Trophoblast cell (in vitro differentiated cells and primary cell): ENCODE measurements at regions not wholly inside any gene's neighbourhood (a gene's known extent, or its start where the extent isn't known, plus 50 kb on each side); places are given as distances from the start of the nearest gene placed in this dataset.

Source experiments
- DNase-seq, 2 donors: peaks; one replicate each; pipeline ENCODE4 v3.0.0-alpha.2; 2016
- H2AFZ ChIP-seq: 2 replicates; pipeline ENCODE4 v1.6.1; 2013; ENCODE audit warnings: low read length, moderate library complexity, mild to moderate bottlenecking; ENCODE audit not compliant: insufficient read depth, poor library complexity
- H2AK5ac ChIP-seq: 2 replicates; pipeline ENCODE4 v1.6.1; 2013; ENCODE audit warnings: mild to moderate bottlenecking, low read length
- H2BK120ac ChIP-seq: 2 replicates; pipeline ENCODE4 v1.6.1; 2013; ENCODE audit warnings: low read length, mild to moderate bottlenecking, moderate library complexity; ENCODE audit not compliant: insufficient read depth, poor library complexity
- H2BK12ac ChIP-seq: 2 replicates; pipeline ENCODE4 v1.6.1; 2013; ENCODE audit warnings: mild to moderate bottlenecking, low read length, moderate library complexity
- H2BK5ac ChIP-seq: 2 replicates; pipeline ENCODE4 v1.6.1; 2013; ENCODE audit warnings: low read length, low read depth, moderate library complexity, mild to moderate bottlenecking; ENCODE audit not compliant: poor library complexity
- H3K14ac ChIP-seq: 2 replicates; pipeline ENCODE4 v1.6.1; 2013; ENCODE audit warnings: mild to moderate bottlenecking, low read length
- H3K18ac ChIP-seq: 2 replicates; pipeline ENCODE4 v1.6.1; 2013; ENCODE audit warnings: mild to moderate bottlenecking, low read length
- H3K23ac ChIP-seq: 2 replicates; pipeline ENCODE4 v1.6.1; 2013; ENCODE audit warnings: low read length
- H3K27ac ChIP-seq: 2 replicates; pipeline ENCODE4 v1.5.1; 2013; ENCODE audit warnings: low read depth, mild to moderate bottlenecking, inconsistent platforms, low read length, moderate library complexity
- H3K27me3 ChIP-seq: 2 replicates; pipeline ENCODE4 v1.6.1; 2013; ENCODE audit warnings: inconsistent platforms, mild to moderate bottlenecking, low read length, moderate library complexity; ENCODE audit not compliant: insufficient read depth
- H3K36me3 ChIP-seq, 2 experiments: 1 replicate in 1 of 2; 2 replicates in 1 of 2; pipeline ENCODE4 v1.6.1; 2013; ENCODE audit warnings: low read length in 2 of 2, mild to moderate bottlenecking in 2 of 2, moderate library complexity in 1 of 2; ENCODE audit not compliant: insufficient read depth in 2 of 2, control insufficient read depth in 1 of 2
- H3K4ac ChIP-seq: 2 replicates; pipeline ENCODE4 v1.6.1; 2013; ENCODE audit warnings: low read depth, mild to moderate bottlenecking, low read length, moderate library complexity
- H3K4me1 ChIP-seq, 2 experiments: 1 replicate in 1 of 2; 2 replicates in 1 of 2; pipeline ENCODE4 v1.6.1; 2013; ENCODE audit warnings: low read length in 2 of 2, mild to moderate bottlenecking in 2 of 2, moderate library complexity in 1 of 2; ENCODE audit not compliant: insufficient read depth in 2 of 2, control insufficient read depth in 1 of 2
- H3K4me2 ChIP-seq: 2 replicates; pipeline ENCODE4 v1.6.1; 2013; ENCODE audit warnings: inconsistent platforms, mild to moderate bottlenecking, low read length, moderate library complexity
- H3K4me3 ChIP-seq: 2 replicates; pipeline ENCODE4 v1.5.1; 2013; ENCODE audit warnings: mild to moderate bottlenecking, low read depth, low read length, inconsistent platforms
- H3K79me1 ChIP-seq: one replicate; pipeline ENCODE4 v1.6.1; 2013; ENCODE audit warnings: low read length
- H3K79me2 ChIP-seq: 2 replicates; pipeline ENCODE4 v1.6.1; 2013; ENCODE audit warnings: low read length, mild to moderate bottlenecking; ENCODE audit not compliant: control insufficient read depth, insufficient read depth, poor library complexity
- H3K9ac ChIP-seq: 2 replicates; pipeline ENCODE4 v1.6.1; 2013; ENCODE audit warnings: mild to moderate bottlenecking, low read length
- H3K9me3 ChIP-seq: 2 replicates; pipeline ENCODE4 v1.6.1; 2013; ENCODE audit warnings: low read depth, mild to moderate bottlenecking, control low read depth, inconsistent platforms, low read length; ENCODE audit not compliant: insufficient read depth
- H4K12ac ChIP-seq: 2 replicates; pipeline ENCODE4 v1.6.1; 2013; ENCODE audit warnings: low read depth, mild to moderate bottlenecking, low read length, moderate library complexity
- H4K8ac ChIP-seq: 2 replicates; pipeline ENCODE4 v1.6.1; 2013; ENCODE audit warnings: low read depth, mild to moderate bottlenecking, low read length, moderate library complexity
- H4K91ac ChIP-seq: one replicate; pipeline ENCODE4 v1.6.1; 2013; ENCODE audit warnings: low read depth, mild to moderate bottlenecking, low read length, moderate library complexity
- WGBS: extraction: QIAGEN DNeasy Blood & Tissue Kit; methylation state at CpG from one replicate; pipeline ENCODE4 v1.1.7; 2013; ENCODE audit warnings: missing lambda C conversion rate; ENCODE audit not compliant: insufficient read length, insufficient coverage; ENCODE audit errors: extremely low coverage; 5-methylcytosine and 5-hydroxymethylcytosine counted together

- Histone ChIP-seq H3K4me2 (no peak overlapping the region), H3K27me3 (no peaks in the 10 kb centered on the region), H3K9me3 (no peaks in the 10 kb centered on the region), H3K9ac (no peak overlapping the region), H3K27ac (no peak overlapping the region), H3K79me2 (no peaks in the 10 kb centered on the region), H3K4ac (no peak overlapping the region), H2BK120ac (no peak overlapping the region), H2AK5ac (no peak overlapping the region), H3K4me1 (no peaks in the 10 kb centered on the region), H3K18ac (no peak overlapping the region), H2BK5ac (no peak overlapping the region), H3K4me3 (no peak overlapping the region), H4K8ac (no peak overlapping the region), H3K14ac (no peak overlapping the region), H2BK12ac (no peak overlapping the region), H4K91ac (no peak overlapping the region), H3K79me1 (no peaks in the 10 kb centered on the region), H3K36me3 (no peaks in the 10 kb centered on the region), H2AFZ (no peak overlapping the region), H3K23ac (no peak overlapping the region), H4K12ac (no peak overlapping the region)
- DNase-seq = no peak
- no CpG with 5 or more reads among the region's 3 CpGs for WGBS
Observed at GRCh38 chr5:54905246-54905795, 80.1 kb downstream of the ESM1 start.

- H2AFZ ChIP-seq = no peak overlapping the region
- no peak overlapping the region for H3K9ac ChIP-seq
- H3K36me3 ChIP-seq = no peaks in the 10 kb centered on the region
- H3K4me3 ChIP-seq = no peak overlapping the region
- no peaks in the 10 kb centered on the region for H3K9me3 ChIP-seq
- H3K23ac ChIP-seq = no peak overlapping the region
- H2AK5ac ChIP-seq = no peak overlapping the region
- H3K4ac ChIP-seq = no peak overlapping the region
- no peak overlapping the region for H4K12ac ChIP-seq
- peak in 1 of 2 donors; percentile 37 for DNase-seq
- H4K8ac ChIP-seq = no peak overlapping the region
- H4K91ac ChIP-seq = no peak overlapping the region
- no peak overlapping the region for H3K18ac ChIP-seq
- no peak overlapping the region for H3K14ac ChIP-seq
- H3K79me2 ChIP-seq = no peaks in the 10 kb centered on the region
- no peak overlapping the region for H2BK120ac ChIP-seq
- H2BK5ac ChIP-seq = no peak overlapping the region
- no peaks in the 10 kb centered on the region for H3K4me1 ChIP-seq
- no peaks in the 10 kb centered on the region for H3K27me3 ChIP-seq
- no peak overlapping the region for H3K4me2 ChIP-seq
- no peaks in the 10 kb centered on the region for H3K79me1 ChIP-seq
- H2BK12ac ChIP-seq = no peak overlapping the region
- WGBS = no CpG with 5 or more reads among the region's 2 CpGs
- H3K27ac ChIP-seq = no peak overlapping the region
Observed at GRCh38 chr5:54904425-54904824, 81.0 kb downstream of the ESM1 start.

- no peak for DNase-seq
- Histone ChIP-seq H2AFZ (no peak overlapping the region), H4K8ac (no peak overlapping the region), H3K79me2 (no peaks in the 10 kb centered on the region), H2BK12ac (no peak overlapping the region), H2BK120ac (no peak overlapping the region), H3K14ac (no peak overlapping the region), H3K79me1 (no peaks in the 10 kb centered on the region), H3K18ac (no peak overlapping the region), H3K9ac (no peak overlapping the region), H3K4me3 (no peak overlapping the region), H3K4ac (no peak overlapping the region), H3K9me3 (no peaks in the 10 kb centered on the region), H3K23ac (no peak overlapping the region), H3K36me3 (no peaks in the 10 kb centered on the region), H4K12ac (no peak overlapping the region), H4K91ac (no peak overlapping the region), H3K4me2 (no peak overlapping the region), H2AK5ac (no peak overlapping the region), H2BK5ac (no peak overlapping the region), H3K27me3 (no peaks in the 10 kb centered on the region), H3K4me1 (no peaks in the 10 kb centered on the region), H3K27ac (no peak overlapping the region)
- WGBS = no CpG with 5 or more reads among the region's 2 CpGs
Observed at GRCh38 chr5:54902791-54903473, 82.5 kb downstream of the ESM1 start.

- Histone ChIP-seq H3K18ac (no peak overlapping the region), H4K91ac (no peak overlapping the region), H3K4me3 (no peak overlapping the region), H2BK12ac (no peak overlapping the region), H2BK120ac (no peak overlapping the region), H3K79me2 (no peaks in the 10 kb centered on the region), H3K23ac (no peak overlapping the region), H3K27me3 (no peaks in the 10 kb centered on the region), H4K12ac (no peak overlapping the region), H4K8ac (no peak overlapping the region), H2AFZ (no peak overlapping the region), H3K9me3 (no peaks in the 10 kb centered on the region), H3K9ac (no peak overlapping the region), H2BK5ac (no peak overlapping the region), H3K79me1 (no peaks in the 10 kb centered on the region), H3K4me1 (no peaks in the 10 kb centered on the region), H3K27ac (no peak overlapping the region), H3K4ac (no peak overlapping the region), H3K36me3 (no peaks in the 10 kb centered on the region), H3K14ac (no peak overlapping the region), H3K4me2 (no peak overlapping the region), H2AK5ac (no peak overlapping the region)
- no peak for DNase-seq
- no CpG with 5 or more reads among the region's 13 CpGs for WGBS
Observed at GRCh38 chr5:54900984-54901725, 84.2 kb downstream of the ESM1 start.
